ENCODE measurements at regions not wholly inside any gene's neighbourhood (a gene's known extent, or its start where the extent isn't known, plus 50 kb on each side); places are given as distances from the start of the nearest gene placed in this dataset.

DNA sequence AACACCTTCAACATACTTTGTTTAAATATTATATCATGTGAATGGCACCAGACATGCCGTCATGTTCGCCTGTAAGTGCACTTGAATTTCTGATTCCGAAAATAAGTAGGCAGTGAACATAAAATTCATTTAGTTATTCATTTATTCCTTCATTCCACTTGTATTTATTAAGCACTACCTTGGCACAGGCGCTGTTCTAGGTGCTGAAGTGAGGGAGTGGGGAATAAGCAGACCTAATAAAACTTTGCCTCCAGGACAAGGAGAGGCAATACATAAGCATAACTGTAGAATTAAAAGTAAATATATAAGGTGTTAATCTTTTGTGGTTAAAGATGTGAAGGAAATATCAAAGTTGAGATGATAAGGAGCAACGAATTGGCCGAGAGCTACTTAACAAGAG lies 297.4 kb downstream of the TENT4A start:
- H3K9me3 ChIP-seq (ENCODE audit: control insufficient read depth, insufficient read depth, low read length), result peaks cover 1% of the 10 kb centered on the region; the same call in 1 of the 2 replicates
- H3K4me3 ChIP-seq (ENCODE audit: low read depth, low read length), result no peak overlapping the region
- TF ChIP-seq, protein P1, sequence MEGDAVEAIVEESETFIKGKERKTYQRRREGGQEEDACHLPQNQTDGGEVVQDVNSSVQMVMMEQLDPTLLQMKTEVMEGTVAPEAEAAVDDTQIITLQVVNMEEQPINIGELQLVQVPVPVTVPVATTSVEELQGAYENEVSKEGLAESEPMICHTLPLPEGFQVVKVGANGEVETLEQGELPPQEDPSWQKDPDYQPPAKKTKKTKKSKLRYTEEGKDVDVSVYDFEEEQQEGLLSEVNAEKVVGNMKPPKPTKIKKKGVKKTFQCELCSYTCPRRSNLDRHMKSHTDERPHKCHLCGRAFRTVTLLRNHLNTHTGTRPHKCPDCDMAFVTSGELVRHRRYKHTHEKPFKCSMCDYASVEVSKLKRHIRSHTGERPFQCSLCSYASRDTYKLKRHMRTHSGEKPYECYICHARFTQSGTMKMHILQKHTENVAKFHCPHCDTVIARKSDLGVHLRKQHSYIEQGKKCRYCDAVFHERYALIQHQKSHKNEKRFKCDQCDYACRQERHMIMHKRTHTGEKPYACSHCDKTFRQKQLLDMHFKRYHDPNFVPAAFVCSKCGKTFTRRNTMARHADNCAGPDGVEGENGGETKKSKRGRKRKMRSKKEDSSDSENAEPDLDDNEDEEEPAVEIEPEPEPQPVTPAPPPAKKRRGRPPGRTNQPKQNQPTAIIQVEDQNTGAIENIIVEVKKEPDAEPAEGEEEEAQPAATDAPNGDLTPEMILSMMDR (IDR thresholded peaks at IDR 0.05; ENCODE audit: low read depth, low read length), result no peak
- H3K27me3 ChIP-seq (ENCODE audit: control insufficient read depth, insufficient read depth, low read length), result no peaks in the 10 kb centered on the region
- ChIA-PET POLR2A (no interaction called here), CTCF (no interaction called here)
- no peak for DNase-seq (ENCODE audit: low read depth, low spot score)
- no peak overlapping the region for H3K27ac ChIP-seq (ENCODE audit: low read depth, low read length)

DNA sequence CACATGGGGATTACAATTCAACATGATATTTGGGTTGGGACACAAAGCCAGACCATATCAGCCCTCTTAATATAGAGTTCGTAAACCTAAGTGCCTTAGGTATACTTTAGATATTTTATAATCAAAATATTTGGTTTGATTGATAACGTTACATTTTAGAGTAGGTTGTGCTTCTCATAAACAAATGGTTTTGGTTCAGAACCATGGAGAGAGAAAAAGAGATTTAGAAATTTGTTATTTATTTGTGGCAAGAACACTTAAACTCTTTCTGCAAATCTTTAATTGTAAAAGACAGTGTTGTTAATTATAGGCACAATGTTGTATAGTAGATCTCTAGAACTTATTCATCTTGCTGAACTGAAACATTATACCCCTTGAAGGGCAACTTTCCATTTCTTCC lies 298.8 kb downstream of the TENT4A start:
- TF ChIP-seq, protein P1 (IDR thresholded peaks at IDR 0.05; ENCODE audit: low read depth, low read length), result no peak
- no peak for DNase-seq (ENCODE audit: low read depth, low spot score)
- Histone ChIP-seq H3K4me3 (ENCODE audit: low read depth, low read length) (no peak overlapping the region), H3K9me3 (ENCODE audit: control insufficient read depth, insufficient read depth, low read length) (peaks cover 10% of the 10 kb centered on the region), H3K27ac (ENCODE audit: low read depth, low read length) (no peak overlapping the region), H3K27me3 (ENCODE audit: control insufficient read depth, insufficient read depth, low read length) (no peaks in the 10 kb centered on the region)
- POLR2A ChIA-PET, result no interaction called here
- CTCF ChIA-PET, result no interaction called here

DNA sequence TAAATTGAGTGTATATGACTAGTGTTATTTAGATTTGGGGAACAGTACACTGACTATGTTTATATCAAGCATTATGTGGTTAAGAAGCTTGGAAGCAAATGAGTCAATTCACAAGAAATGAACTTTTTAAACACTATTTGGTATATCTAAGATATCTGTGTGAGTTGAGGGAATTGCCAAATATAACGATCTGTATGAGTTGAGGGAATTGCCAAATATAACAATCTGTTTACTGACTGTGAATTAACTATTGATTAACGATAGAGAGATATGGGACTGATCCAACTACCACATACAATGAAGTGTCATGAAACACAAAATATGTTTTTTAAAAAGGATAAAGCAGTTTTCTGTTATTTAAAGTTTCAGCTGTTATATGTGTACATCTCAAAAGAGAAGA lies 301.4 kb downstream of the TENT4A start:
- POLR2A ChIA-PET, result no interaction called here
- Histone ChIP-seq H3K27me3 (ENCODE audit: control insufficient read depth, insufficient read depth, low read length) (no peaks in the 10 kb centered on the region), H3K27ac (ENCODE audit: low read depth, low read length) (no peak overlapping the region), H3K9me3 (ENCODE audit: control insufficient read depth, insufficient read depth, low read length) (peaks cover 22% of the 10 kb centered on the region), H3K4me3 (ENCODE audit: low read depth, low read length) (no peak overlapping the region)
- no peak for DNase-seq (ENCODE audit: low read depth, low spot score)
- TF ChIP-seq, protein P1 (IDR thresholded peaks at IDR 0.05; ENCODE audit: low read depth, low read length), result no peak
- CTCF ChIA-PET, result interaction anchor here (0.5 kb wide), 1 partner anchor 160 kb away, joined by 3 read pairs; no protein-coding TSS in a partner anchor

DNA sequence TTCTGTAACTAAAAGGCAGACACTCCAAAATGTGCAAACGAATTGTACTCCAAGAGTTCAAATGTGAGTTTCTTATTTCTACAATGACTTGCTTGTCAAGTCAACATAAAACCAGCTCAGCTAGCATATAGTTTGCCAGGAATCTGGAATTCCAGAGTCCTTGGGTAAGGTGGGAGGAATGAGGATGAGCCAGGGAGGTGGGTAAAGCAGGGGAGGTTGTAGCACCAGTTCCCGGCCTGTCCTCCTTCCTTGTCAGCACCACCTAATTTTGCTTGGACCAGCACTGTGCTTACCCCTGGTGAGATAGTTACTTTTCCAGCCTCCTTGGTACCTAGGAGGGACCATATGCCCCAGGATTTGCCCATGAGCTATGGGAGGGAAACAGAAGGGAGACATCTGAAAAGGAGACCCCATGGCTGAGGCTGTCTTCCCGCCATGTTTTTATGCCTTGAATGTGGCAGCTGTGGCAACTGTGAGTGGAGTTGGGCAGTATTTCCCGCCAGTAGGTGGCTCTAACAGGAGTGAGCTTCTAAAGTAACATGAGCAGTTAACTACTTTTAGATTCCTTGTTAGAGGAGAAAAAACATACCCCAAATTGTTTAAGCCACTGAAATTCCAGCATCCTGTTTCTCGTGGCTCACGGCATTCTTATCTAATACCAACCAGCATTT lies 302.5 kb downstream of the TENT4A start:
- DNase-seq (ENCODE audit: low read depth, low spot score), result no peak
- ChIA-PET CTCF (no interaction called here), POLR2A (no interaction called here)
- H3K27me3 ChIP-seq (ENCODE audit: control insufficient read depth, insufficient read depth, low read length), result no peaks in the 10 kb centered on the region
- no peak overlapping the region for H3K4me3 ChIP-seq (ENCODE audit: low read depth, low read length)
- TF ChIP-seq, protein P1 (IDR thresholded peaks at IDR 0.05; ENCODE audit: low read depth, low read length), result no peak
- peaks cover 24% of the 10 kb centered on the region for H3K9me3 ChIP-seq (ENCODE audit: control insufficient read depth, insufficient read depth, low read length)
- no peak overlapping the region for H3K27ac ChIP-seq (ENCODE audit: low read depth, low read length)

DNA sequence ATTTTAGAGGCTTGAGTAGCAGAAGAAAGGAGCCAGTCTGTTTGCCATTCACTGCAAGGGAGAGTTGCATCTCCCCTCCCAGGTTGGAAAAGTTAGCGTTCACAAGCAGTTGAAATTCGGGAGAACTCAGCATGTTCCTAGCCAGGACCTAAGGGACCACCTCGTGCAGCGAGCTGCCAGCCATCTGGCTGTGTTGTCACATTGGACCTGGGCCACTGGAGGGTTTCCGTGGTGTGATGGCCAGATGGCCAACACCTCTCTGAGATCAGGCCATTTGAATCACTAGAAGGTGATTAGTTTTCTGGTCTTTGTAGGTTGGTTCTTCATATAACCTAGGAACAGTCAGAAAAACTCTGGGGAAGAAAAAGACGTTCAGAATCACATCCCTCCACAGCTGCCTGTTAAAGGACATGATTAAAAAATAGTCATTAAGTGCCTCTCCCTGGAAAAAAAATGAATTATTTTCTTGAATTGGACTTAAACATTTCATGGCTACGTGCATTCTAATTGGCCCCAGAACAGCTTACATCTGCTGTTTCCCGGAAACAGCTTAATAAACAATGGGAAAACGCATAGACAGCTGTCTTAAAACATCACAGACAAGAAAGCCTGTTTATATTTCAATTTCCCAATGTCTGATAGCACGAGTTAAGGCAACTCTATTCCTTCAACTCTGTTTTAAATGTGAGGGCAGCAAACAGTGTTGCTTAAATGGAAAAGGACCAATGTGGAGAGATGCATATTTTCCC lies 303.9 kb downstream of the TENT4A start:
- H3K9me3 ChIP-seq (ENCODE audit: control insufficient read depth, insufficient read depth, low read length), result peaks cover 38% of the 10 kb centered on the region
- TF ChIP-seq, protein P1 (IDR thresholded peaks at IDR 0.05; ENCODE audit: low read depth, low read length), result no peak
- DNase-seq (ENCODE audit: low read depth, low spot score), result no peak
- no peak overlapping the region for H3K4me3 ChIP-seq (ENCODE audit: low read depth, low read length)
- H3K27ac ChIP-seq (ENCODE audit: low read depth, low read length), result no peak overlapping the region
- ChIA-PET POLR2A (no interaction called here), CTCF (no interaction called here)
- H3K27me3 ChIP-seq (ENCODE audit: control insufficient read depth, insufficient read depth, low read length), result no peaks in the 10 kb centered on the region

Measured in AG04450 (cell line).